HG03159 (cell line): ENCODE measurements at regions not wholly inside any gene's neighbourhood (a gene's known extent, or its start where the extent isn't known, plus 50 kb on each side); places are given as distances from the start of the nearest gene placed in this dataset.

Source experiments
- ATAC-seq: cut with Tn5 transposase; IDR thresholded peaks from one replicate; pipeline ENCODE4 v1.9.1; 2021; ENCODE audit warnings: mild to moderate bottlenecking, moderate library complexity; ENCODE audit not compliant: unreplicated experiment

DNA sequence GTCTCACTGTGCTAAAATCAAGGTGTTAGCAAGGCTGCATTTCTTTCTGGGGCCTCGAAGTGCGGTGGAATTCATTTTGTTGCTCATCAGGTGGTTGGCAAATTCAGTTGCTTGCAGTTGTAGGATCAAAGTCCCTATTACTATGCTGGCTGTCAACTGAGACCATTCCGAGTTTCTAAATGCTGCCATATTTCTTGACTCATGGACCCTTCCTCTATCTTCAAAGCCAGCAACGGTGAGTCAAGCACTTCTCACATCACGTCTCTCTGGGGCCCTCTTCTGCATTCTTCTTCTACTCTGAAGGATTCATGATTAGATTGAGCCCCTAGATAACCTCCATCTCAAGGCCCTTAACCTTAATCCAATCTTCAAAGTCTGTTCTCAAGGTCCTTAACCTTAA, 619.7 kb downstream of the HACE1 start:
- ATAC-seq: no peak

DNA sequence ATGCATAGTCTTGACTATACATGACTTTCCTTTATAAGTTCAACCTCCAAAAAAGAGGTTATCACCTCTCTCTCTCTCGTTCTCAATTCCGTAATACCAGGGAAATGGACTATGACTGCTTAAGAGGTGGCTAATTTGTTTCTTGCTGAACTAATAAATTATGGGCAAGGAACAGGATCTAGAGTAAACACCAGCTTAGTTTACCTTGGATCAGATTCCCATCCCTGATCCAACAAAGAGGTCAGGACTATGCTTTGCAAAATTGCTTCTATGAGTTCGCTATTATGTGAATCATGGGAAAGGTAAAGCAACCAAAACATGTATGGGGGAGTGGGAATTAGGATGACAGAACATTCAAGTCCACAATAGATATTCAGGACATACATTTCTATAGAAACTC, 630.7 kb downstream of the HACE1 start:
- no peak for ATAC-seq

DNA sequence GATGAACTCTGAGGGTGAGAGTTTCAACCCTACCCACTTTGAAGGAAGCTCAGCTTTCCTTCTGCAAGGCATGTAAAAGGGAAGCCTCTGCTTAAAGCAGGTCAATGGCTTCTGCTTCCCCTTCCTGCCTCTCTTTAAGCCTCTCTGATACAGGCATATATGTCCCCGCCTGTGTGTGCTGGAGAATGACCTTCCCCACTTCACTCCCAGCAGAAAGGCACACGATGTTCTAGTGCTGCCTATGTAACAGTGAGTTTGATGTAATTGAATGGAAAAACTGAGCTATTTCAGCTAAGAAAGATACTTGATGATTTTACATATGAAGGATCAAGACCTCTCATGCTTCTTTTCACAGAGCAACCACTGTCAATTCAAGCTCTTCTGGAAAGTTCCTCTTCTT, 632.2 kb downstream of the HACE1 start:
- no peak for ATAC-seq

DNA sequence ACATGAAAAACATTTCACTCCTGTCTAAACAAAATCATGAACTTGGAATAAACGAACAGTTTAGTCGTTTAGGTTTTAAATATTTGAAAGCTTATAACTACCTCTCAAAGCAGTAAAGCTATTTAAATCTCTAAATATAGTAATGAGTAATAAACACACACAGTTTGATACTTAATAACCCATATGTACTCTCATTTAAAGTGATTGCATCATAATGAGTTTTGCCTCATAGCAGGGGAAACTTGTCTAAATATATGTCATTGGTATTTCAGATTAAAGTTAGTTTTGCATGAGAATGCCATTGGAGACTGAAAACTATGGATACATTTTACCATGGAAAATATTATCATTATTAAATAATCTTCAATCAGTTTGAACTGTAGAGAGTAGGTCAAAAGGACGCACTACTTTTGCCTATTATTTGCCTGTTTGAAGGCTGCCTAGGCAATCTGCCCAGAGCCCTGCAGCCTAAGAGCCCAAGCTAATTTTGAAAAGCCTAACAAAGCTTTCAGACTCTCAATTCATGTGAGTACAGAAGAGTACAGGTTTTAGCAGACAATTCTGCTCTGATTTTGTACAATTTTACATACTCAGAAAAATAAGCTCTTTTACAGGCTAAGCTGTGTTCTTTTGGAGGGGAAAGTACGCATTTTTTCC, 632.8 kb downstream of the HACE1 start:
- no peak for ATAC-seq

DNA sequence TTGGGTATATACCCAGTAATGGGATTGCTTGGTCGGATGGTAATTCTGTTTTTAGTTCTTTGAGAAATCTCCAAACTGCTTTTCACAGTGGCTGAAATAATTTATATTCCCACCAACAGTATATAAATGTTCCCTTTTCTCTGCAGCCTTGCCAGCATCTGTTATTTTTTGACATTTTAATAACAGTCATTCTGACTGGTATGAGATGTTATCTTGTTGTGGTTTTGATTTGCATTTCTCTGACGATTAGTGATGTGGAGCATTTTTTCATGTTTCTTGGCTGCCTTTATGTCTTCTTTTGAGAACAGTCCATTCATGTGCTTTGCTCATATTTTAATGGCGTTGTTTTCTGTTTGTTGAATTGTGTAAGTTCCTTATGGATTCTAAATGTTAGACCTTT, 641.6 kb downstream of the HACE1 start:
- no peak for ATAC-seq

DNA sequence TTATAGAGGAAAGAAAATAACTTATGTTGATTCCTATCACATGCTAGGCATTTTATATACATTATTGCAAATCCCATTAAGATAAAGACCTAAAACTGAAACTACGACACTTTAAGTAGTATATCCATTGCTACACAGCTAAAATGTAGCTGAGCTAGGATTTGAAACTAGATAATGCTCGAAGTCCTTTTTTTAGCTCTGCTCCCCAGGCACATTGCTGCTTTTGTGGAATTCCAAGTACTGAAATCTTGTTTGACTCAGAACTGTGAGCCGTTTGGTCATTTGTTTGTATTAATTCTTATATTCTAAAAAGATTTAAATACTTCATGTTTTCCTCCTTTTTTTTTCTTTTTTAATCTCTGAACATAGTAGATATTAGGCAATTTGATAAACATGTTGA, 644.8 kb downstream of the HACE1 start:
- no peak for ATAC-seq

DNA sequence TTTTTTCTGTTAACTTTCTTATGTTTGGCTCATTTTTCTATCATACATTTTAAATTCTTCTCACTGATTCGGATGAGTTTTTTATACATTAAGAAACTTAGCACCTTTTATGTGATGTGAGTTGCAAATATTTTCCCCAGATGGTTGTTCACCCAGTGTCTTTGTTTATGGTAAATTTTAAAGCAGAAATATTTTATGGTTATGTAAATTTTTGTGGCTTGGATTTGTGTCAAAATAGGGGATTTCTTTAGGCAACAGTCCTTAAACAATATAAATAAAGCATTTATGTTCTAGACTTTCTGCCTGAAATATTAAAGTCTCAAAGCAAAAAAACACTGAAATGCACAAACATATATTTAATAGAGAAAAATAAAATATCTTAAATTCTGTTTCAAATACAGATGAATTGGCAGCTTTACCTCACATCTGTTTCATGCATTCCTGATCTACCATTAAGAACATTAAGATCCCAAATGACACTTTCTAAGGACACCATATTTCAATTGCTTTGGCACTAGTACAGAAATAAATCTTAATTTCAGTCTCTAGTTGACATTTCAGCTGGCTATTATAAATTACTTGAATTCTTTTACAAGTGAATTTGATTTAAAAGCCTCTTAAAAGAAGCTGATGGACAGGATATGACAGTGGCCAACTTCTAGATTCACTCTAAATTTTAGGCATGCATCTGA, 646.6 kb downstream of the HACE1 start:
- ATAC-seq: no peak

DNA sequence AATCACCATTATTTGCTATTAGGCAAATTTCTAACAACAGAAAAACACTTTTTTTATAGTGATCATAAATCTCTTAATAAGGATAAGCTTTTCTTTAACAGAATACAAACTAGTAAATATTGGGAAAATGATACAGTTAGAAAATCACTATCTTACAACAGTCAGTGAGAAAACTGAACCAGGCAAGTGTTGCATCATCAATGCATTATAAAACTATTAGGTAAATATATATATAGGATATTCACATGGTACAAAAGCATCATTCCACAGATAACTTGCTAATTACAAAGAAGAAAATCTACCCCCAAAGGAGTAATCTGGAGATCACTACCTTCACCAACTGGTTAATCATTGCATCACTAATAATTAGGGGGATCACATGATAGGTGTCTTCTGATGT, 652.1 kb downstream of the HACE1 start:
- no peak for ATAC-seq

DNA sequence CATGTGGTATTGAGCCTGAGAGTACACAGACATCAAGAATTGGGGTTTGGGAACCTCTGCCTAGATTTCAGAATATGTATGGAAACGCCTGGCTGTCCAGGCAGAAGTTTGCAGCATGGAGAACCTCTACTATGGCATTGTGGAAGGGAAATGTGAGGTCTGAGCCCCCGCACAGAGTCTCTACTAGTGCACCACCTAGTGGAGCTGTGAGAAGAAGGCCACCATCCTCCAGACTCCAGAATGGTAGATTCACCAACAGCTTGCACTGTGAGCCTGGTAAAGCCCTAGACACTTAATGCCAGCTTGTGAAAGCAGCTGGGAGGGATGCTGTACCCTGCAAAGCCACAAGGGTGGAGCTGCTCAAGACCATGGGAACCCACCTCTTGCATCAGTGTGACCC, 658.2 kb downstream of the HACE1 start:
- no peak for ATAC-seq

DNA sequence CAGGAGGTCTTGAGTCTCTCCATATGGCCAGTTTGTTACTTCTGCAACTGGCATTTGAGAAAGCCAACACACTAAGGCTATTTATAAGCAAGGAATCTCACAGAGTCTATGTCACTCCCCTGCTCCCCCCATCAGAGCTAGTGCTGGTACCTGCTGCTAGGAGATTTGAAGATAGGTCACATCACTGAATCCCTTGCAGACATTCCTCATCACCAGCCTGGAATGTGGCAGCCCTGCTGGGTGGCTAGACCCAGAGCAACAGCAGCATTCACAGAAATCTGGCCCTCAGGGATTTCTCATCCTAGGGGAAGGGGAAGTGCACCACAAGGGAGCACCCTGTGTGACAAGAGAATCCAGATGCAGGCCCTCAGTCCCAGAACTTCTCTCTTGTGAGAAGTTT, 672.1 kb downstream of the HACE1 start:
- ATAC-seq: no peak

DNA sequence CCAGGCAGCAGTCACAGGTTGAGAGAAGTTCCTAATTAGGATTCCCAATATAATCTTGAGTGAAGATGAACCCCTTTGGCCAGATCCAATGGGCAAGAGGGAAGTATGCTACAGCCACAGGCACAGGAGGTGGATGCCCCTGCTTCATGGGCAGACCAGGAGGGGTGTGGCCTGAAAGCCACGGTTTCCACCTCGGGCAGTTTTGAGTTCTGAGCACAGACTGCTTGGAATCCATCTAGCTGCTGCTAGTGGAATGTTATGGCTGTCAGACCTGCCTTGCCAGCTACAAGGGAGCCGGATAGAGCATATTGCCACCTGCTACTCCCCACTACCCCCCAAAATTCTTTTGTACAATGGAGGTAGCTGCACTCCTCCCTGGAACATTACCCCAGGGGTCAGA, 672.9 kb downstream of the HACE1 start:
- no peak for ATAC-seq

DNA sequence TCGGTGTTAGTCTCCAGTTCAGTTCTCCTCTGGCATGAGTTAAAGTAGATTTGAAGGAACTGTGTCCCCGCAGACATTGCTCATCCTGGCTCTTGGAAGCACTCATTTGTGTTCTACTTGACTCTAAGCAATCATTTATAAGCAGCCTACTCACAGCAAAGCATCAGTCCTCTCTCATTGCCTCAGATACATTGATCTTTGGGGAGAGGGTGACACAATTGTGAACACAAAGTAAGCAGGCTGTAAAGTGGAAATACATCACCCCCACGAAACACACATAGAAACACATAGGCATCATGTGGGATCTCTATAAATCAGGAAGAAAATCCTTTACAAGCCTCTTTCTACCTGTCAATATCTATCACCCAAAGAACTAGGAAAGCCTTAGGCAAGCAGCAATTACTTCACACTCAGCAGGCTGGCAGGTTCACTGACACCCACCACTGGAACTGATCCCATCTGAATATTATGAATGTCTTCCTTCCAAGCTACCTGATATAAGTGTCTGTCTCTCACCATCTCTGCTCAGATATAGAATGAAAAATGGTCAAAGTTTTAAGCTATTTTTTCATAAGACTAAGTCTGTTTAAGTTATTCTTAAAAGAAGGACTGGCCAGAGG, 675.8 kb downstream of the HACE1 start:
- ATAC-seq: no peak

DNA sequence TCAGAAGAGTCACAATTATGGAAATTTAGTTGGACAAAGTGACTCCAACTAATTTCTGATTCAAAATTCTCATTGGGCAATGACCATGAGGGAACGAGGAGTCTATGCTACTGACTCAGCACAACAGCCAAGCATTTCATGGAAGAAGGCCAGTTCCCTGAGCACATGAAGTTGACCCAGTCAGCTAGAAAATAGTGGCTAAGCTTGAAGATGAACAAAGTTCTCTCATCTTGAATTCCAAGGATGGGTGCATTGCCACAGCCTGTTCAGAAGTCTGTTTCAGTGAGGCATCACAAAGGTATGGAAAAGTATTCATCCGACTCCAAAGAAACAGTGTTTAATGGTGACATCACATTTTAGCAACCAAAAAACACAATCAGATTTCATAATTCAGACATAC, 676.9 kb downstream of the HACE1 start:
- ATAC-seq: no peak

DNA sequence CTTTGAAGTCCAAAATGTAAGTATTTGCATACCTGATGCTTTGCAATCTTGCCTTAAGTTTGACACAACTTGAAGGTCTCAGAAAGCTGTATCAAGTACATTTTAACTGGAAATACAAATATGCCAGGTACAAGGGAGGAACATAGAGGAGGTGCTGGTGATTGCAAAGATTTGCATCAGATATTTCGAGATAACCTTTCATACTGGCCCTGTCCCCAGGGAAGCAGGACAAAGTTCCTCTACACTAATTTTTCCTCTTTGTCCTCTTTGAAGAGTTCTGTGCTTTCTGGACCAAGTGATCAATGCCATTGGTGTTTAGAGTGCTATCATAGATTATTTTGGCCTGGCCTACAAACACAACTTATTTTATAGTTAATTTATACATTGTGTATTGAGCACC, 686.1 kb downstream of the HACE1 start:
- no peak for ATAC-seq

DNA sequence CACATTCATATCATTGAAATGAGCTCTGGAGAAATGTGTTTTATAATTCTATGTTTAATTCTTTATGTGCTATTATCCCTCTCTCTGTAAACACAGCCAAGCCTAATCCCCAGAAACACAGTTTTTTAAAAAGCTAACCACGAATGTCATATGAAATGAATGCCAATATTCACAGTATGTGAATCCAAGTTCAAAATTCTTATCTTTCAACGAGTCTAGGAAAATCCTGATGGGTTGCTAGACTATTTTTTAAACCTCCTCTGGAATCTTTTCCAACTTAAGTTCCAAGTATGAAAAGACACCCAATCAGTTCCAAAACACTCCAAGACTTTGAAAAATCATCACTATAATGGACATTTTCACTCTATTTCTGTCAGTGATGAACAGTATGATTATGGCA, 689.3 kb downstream of the HACE1 start:
- ATAC-seq: no peak

DNA sequence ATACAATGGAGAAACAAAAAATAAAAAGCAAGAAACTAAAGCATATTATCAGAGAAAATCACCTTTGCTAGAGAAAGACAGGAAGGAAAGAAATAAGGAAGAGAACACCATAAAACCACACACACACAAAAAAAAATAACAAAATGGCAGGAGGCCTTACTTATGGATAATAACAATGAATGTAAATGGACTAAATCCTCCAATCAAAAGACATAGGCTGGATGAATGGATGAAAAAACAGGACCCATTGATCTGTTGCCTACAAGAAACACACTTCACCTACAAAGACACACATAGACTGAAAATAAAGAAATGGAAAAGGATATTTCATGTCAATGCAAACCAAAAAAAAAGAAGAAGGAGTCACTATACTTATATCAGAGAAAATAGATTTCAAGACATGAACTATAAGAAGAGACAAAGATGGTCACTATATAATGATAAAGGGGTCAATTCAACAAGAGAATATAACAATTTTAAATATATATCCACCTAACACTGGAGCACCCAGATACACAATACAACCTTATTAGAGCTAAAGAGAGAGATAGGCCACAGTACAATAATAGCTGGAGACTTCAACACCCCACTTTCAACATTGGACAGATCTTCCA, 693.6 kb downstream of the HACE1 start:
- ATAC-seq: no peak

DNA sequence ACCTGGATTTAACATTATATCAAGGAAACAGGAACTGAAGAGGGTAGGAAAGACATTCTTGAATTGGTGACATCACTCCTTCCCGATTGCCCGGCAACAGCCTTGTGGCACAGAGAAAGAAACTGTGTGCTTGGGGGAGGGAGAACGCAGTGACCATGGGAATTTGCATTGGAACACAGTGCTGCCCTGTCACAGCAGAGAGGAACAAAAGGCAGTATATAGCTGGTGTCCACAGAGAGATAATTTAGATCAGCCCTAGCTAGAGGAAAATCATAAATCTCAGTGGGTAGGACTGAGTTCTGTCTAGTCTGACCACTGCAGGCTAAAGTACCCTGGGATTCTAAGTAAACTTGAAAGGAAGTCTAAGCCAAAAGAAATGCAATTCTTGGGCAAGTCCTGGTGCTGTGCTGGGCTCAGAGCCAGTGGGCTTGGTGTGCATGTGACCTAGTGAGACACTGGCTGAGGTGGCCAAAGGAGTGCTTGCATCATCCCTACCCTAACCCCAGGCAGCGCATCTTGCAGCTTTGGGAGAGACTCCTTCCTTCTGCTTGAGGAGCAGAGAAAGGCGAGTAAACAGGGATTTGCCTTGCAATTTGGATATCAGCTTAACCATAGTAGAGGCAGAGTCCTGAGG, 697.6 kb downstream of the HACE1 start:
- ATAC-seq: no peak

DNA sequence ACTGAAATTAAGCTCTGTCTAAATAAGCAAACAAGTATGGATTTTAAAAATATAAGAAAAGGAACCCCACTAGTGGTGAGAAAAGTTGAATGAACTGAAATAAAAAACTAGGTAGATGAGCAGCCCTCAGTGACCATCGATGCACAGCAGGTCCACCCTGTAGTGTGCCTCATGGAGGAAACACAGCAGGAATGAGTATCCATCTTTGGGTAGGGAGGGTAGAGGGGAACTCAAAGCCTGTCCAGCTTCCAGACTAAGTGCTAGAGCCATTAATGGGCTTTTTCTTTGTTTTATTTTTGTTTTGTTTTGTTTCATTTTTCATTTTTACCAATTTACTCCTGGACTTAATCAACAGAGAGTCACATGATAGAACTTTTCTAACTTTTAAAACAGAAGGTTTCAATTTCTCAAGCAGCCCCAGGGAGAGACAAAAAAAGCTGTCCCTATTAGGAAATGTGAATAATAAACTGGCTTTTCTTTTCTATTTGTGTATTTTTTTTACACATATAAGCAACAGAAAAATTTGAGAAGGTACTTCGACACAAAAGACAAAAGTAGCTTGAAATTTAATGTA, 700.6 kb downstream of the HACE1 start:
- no peak for ATAC-seq

DNA sequence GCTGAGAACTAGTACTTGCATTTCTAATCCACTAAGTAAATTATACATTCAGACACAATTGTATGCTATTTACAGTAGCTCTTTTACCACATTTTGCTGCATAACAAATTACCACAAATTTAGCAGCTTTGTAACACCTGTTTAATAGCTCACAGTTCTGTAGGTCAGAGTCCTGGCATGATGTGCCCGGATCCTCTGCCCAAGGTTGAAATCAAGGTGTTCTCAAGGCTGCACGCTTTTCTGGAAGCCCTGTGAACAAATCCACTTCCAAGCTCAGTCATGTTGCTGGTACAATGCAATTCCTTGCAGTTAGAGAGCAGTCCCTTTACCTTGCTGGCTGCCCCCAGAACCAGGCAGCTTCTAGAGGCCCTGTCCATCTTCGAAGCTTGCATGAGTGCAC, 716.0 kb downstream of the HACE1 start:
- ATAC-seq: no peak

DNA sequence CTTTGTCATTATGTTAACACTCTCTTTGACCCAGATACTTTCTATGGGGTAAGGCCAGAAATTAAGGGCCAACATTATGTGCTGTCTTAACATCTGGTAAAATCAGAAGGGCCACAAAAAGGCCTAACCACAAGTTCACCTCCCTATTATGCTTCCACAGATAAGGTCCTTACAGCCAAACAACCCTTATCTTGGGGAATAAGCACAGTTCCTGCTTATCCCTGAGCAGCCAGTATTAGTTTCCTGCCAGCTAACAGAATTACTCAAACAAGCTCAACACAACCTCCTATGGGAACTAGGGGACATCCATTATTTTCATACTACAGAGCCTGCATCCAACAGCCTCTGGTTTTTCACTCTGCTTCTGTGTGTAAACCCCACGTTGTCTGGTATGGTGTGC, 724.8 kb downstream of the HACE1 start:
- ATAC-seq: no peak

DNA sequence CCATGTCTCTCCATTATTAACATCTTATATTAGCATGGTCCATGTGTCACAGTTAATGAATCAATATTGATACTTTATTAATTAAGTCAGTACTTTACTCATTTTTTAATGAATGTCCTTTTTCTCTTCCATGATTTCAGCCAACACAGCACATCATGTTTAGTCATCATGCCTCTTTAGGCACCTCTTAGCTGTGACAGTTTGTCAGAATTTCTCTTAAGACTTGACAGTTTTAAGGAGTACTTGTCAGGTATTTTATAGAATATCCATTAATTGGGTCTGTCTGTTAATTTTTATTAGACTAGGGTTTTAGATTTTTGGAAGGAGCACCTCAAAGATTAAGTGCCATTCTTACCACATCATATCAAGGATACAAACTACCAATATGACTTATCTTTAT, 729.4 kb downstream of the HACE1 start:
- ATAC-seq: no peak
